ENCODE measurements at regions not wholly inside any gene's neighbourhood (a gene's known extent, or its start where the extent isn't known, plus 50 kb on each side); places are given as distances from the start of the nearest gene placed in this dataset.

GRCh38 chr13:78428646-78429045 lies 174.7 kb downstream of the POU4F1 start:
- H3K4me2 ChIP-seq (ENCODE audit: low read length), result no peak overlapping the region
- TF ChIP-seq EZH2phosphoT487 (IDR thresholded peaks at IDR 0.05; ENCODE audit: borderline replicate concordance, low read length), result no peak
- no peak for TF ChIP-seq CTCF (IDR thresholded peaks at IDR 0.05; ENCODE audit: low read depth, low read length, poor library complexity, severe bottlenecking)
- H3K9me3 ChIP-seq (ENCODE audit: control insufficient read depth, insufficient read depth, low read length), result no peaks in the 10 kb centered on the region
- H3K79me2 ChIP-seq (ENCODE audit: control insufficient read depth, low read length), result no peaks in the 10 kb centered on the region
- H3K9me2 ChIP-seq (replicated peaks; ENCODE audit: control insufficient read depth, low read length), result no peaks in the 10 kb centered on the region
- H3F3A ChIP-seq (ENCODE audit: control insufficient read depth, insufficient read depth), result no peaks in the 10 kb centered on the region
- H3K4me3 ChIP-seq (ENCODE audit: low read length), result no peak overlapping the region
- H3K36me3 ChIP-seq (ENCODE audit: control insufficient read depth, low read length), result no peaks in the 10 kb centered on the region
- H3K27me3 ChIP-seq (ENCODE audit: control insufficient read depth, low read length), result no peaks in the 10 kb centered on the region
- no peaks in the 10 kb centered on the region for H4K20me1 ChIP-seq (ENCODE audit: control insufficient read depth, insufficient read depth, low read depth, low read length)
- H3K4me1 ChIP-seq (ENCODE audit: control insufficient read depth, low read length), result no peaks in the 10 kb centered on the region
- H3K27ac ChIP-seq (ENCODE audit: low read depth, low read length), result no peak overlapping the region

- no peak for TF ChIP-seq EZH2phosphoT487 (IDR thresholded peaks at IDR 0.05; ENCODE audit: borderline replicate concordance, low read length)
- TF ChIP-seq CTCF (IDR thresholded peaks at IDR 0.05; ENCODE audit: low read depth, low read length, poor library complexity, severe bottlenecking), result no peak
- Histone ChIP-seq H3K4me1 (ENCODE audit: control insufficient read depth, low read length) (no peaks in the 10 kb centered on the region), H4K20me1 (ENCODE audit: control insufficient read depth, insufficient read depth, low read depth, low read length) (no peaks in the 10 kb centered on the region), H3K79me2 (ENCODE audit: control insufficient read depth, low read length) (no peaks in the 10 kb centered on the region), H3K4me2 (ENCODE audit: low read length) (no peak overlapping the region), H3K36me3 (ENCODE audit: control insufficient read depth, low read length) (no peaks in the 10 kb centered on the region), H3K9me3 (ENCODE audit: control insufficient read depth, insufficient read depth, low read length) (no peaks in the 10 kb centered on the region), H3K27ac (ENCODE audit: low read depth, low read length) (no peak overlapping the region), H3K4me3 (ENCODE audit: low read length) (no peak overlapping the region), H3K9me2 (replicated peaks; ENCODE audit: control insufficient read depth, low read length) (no peaks in the 10 kb centered on the region), H3F3A (ENCODE audit: control insufficient read depth, insufficient read depth) (no peaks in the 10 kb centered on the region), H3K27me3 (ENCODE audit: control insufficient read depth, low read length) (no peaks in the 10 kb centered on the region)
Measured at GRCh38 chr13:78426183-78426582, 177.2 kb downstream of the POU4F1 start.

GRCh38 chr13:78420814-78421213 lies 182.5 kb downstream of the POU4F1 start:
- Histone ChIP-seq H3K9me3 (ENCODE audit: control insufficient read depth, insufficient read depth, low read length) (no peaks in the 10 kb centered on the region), H3K4me1 (ENCODE audit: control insufficient read depth, low read length) (no peaks in the 10 kb centered on the region), H3K79me2 (ENCODE audit: control insufficient read depth, low read length) (no peaks in the 10 kb centered on the region), H3K27ac (ENCODE audit: low read depth, low read length) (no peak overlapping the region), H3K27me3 (ENCODE audit: control insufficient read depth, low read length) (no peaks in the 10 kb centered on the region), H4K20me1 (ENCODE audit: control insufficient read depth, insufficient read depth, low read depth, low read length) (no peaks in the 10 kb centered on the region), H3K4me3 (ENCODE audit: low read length) (no peak overlapping the region), H3K9me2 (replicated peaks; ENCODE audit: control insufficient read depth, low read length) (no peaks in the 10 kb centered on the region), H3F3A (ENCODE audit: control insufficient read depth, insufficient read depth) (no peaks in the 10 kb centered on the region), H3K4me2 (ENCODE audit: low read length) (no peak overlapping the region), H3K36me3 (ENCODE audit: control insufficient read depth, low read length) (no peaks in the 10 kb centered on the region)
- TF ChIP-seq EZH2phosphoT487 (IDR thresholded peaks at IDR 0.05; ENCODE audit: borderline replicate concordance, low read length) (no peak), CTCF (IDR thresholded peaks at IDR 0.05; ENCODE audit: low read depth, low read length, poor library complexity, severe bottlenecking) (no peak)

Data from DOHH2 (cell line).